Upper lobe of left lung (tissue), 6 donors: ENCODE measurements at regions not wholly inside any gene's neighbourhood (a gene's known extent, or its start where the extent isn't known, plus 50 kb on each side); places are given as distances from the start of the nearest gene placed in this dataset.
"Not testable (repeated sequence)": the region's sequence is repeated elsewhere in the genome, so short reads cannot be mapped to it uniquely, and the experiment has no call there.

ENCODE experiments used
- ATAC-seq, 2 donors: fragments of 200-7000 bp; cut with Tn5 transposase; one replicate each; pipeline ENCODE4 v1.9.1; 2022; ENCODE audit warnings: mild to moderate bottlenecking in 2 of 2, moderate library complexity in 2 of 2; ENCODE audit not compliant: low FRiP score in 2 of 2
- DNase-seq, 2 donors: peaks; one replicate each; pipeline ENCODE4 v3.0.0-alpha.2; 2019 to 2020
- H3K27ac ChIP-seq, 4 donors: fragments of 200-600 bp; sonication (generic); one replicate each; pipeline ENCODE4 v1.5.1; 2016 to 2019
- H3K27me3 ChIP-seq, 4 donors: fragments of 200-600 bp; sonication (generic); one replicate each; pipeline ENCODE4 v1.5.1; 2017 to 2019
- H3K36me3 ChIP-seq, 4 donors: fragments of 200-600 bp; sonication (generic); one replicate each; pipeline ENCODE4 v1.5.1; 2016 to 2019
- H3K4me1 ChIP-seq, 4 donors: fragments of 200-600 bp; sonication (generic); one replicate each; pipeline ENCODE4 v1.5.1; 2018 to 2019
- H3K4me3 ChIP-seq, 4 donors: fragments of 200-600 bp; sonication (generic); one replicate each; pipeline ENCODE4 v1.5.1; 2017 to 2019; ENCODE audit warnings: mild to moderate bottlenecking in 2 of 4, moderate library complexity in 1 of 4
- H3K9me3 ChIP-seq, 4 donors: fragments of 200-600 bp; sonication (generic); one replicate each; pipeline ENCODE4 v1.5.1; 2018 to 2019
- EP300 ChIP-seq, 4 donors: sonication (generic); formaldehyde crosslinking; IDR thresholded peaks; one replicate each; pipeline ENCODE4 v1.5.1; 2017; ENCODE audit warnings: antibody characterized with exemption in 4 of 4, control low read depth in 2 of 4
- POLR2A ChIP-seq, 4 donors: fragments of 450-650 bp; IDR thresholded peaks; one replicate each; pipeline ENCODE4 v1.5.1; 2016 to 2017; ENCODE audit warnings: antibody characterized with exemption in 4 of 4, mild to moderate bottlenecking in 2 of 4
- POLR2AphosphoS5 ChIP-seq, 2 donors: sonication (generic); formaldehyde crosslinking; IDR thresholded peaks; one replicate each; pipeline ENCODE4 v1.5.1; 2017; ENCODE audit warnings: antibody characterized with exemption in 2 of 2
- WGBS, 2 donors: methylation state at CpG; one replicate each; pipeline ENCODE4 v1.1.5; 2017 to 2018; 5-methylcytosine and 5-hydroxymethylcytosine counted together
- TF ChIP-seq, protein P1 (sequence below), 6 experiments: fragments of 450-650 bp in 4 of 6; fragments of 200-600 bp in 2 of 6; sonication (generic) in 2 of 6; IDR thresholded peaks; one replicate each; pipeline ENCODE4 v1.5.1; 2016 to 2019; ENCODE audit warnings: antibody characterized with exemption in 6 of 6
- donor health status: DM: no; HTN: no; CAD: no; lungs with moderate emphysema.
- donor health status: DM: no; HTN: yes; CAD: no; lungs with severe emphysema.

DNA sequence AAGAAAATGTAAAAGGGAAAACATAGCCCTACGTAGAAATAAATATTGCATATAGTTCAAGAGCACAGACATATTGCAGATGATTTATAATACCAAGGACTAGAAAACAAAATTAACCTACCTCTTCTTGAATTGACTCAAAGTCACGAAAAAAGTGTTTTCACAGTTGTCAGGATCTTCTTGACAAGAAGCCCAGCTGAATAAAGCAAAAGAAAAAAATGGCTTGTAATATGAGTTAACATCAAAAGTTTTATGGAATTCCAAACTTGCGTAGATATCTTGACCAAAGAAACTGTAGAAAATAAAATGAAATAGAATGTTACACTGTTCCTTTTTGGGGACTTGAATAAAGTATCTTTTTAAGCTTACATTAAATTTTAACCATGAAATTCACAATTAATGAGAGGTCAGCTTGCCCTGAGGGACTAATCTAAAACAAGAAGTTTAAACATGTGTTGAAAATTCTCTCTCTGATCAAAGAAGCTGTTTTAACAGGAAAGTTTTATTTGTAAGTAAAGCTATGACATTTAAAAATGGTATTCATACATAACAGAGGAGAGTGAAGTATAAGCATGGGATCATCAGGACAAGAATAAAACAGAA, 133.1 kb upstream of the SEMA3C start:
- Histone ChIP-seq H3K4me3 (no peak overlapping the region), H3K9me3 (peaks cover 0 to 6% (median 0%) of the 10 kb centered on the region in 4 donors), H3K36me3 (no peaks in the 10 kb centered on the region), H3K27ac (no peak overlapping the region), H3K4me1 (no peaks in the 10 kb centered on the region), H3K27me3 (no peaks in the 10 kb centered on the region)
- no peak for DNase-seq
- TF ChIP-seq POLR2A (IDR thresholded peaks at IDR 0.05): no peak
- TF ChIP-seq EP300 (IDR thresholded peaks at IDR 0.05): no peak
- TF ChIP-seq, protein P1, sequence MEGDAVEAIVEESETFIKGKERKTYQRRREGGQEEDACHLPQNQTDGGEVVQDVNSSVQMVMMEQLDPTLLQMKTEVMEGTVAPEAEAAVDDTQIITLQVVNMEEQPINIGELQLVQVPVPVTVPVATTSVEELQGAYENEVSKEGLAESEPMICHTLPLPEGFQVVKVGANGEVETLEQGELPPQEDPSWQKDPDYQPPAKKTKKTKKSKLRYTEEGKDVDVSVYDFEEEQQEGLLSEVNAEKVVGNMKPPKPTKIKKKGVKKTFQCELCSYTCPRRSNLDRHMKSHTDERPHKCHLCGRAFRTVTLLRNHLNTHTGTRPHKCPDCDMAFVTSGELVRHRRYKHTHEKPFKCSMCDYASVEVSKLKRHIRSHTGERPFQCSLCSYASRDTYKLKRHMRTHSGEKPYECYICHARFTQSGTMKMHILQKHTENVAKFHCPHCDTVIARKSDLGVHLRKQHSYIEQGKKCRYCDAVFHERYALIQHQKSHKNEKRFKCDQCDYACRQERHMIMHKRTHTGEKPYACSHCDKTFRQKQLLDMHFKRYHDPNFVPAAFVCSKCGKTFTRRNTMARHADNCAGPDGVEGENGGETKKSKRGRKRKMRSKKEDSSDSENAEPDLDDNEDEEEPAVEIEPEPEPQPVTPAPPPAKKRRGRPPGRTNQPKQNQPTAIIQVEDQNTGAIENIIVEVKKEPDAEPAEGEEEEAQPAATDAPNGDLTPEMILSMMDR (IDR thresholded peaks at IDR 0.05): no peak
- TF ChIP-seq POLR2AphosphoS5 (IDR thresholded peaks at IDR 0.05): no peak
- ATAC-seq: no peak
- 69 to 84% methylated on average over 3 of the region's 3 CpGs for WGBS, 2 donors

GRCh38 chr7:81045491-81046030, 126.7 kb upstream of the SEMA3C start:
- no peak overlapping the region for H3K27ac ChIP-seq
- TF ChIP-seq, protein P1 (IDR thresholded peaks at IDR 0.05): no peak
- TF ChIP-seq EP300 (IDR thresholded peaks at IDR 0.05) (no peak), POLR2AphosphoS5 (IDR thresholded peaks at IDR 0.05) (no peak), POLR2A (IDR thresholded peaks at IDR 0.05) (no peak)
- no peaks in the 10 kb centered on the region for H3K27me3 ChIP-seq
- no peak for ATAC-seq
- no peaks in the 10 kb centered on the region for H3K4me1 ChIP-seq
- H3K9me3 ChIP-seq: peaks cover 0 to 13% (median 0%) of the 10 kb centered on the region in 4 donors
- H3K36me3 ChIP-seq: no peaks in the 10 kb centered on the region
- no peak for DNase-seq
- no peak overlapping the region for H3K4me3 ChIP-seq

- peaks cover 0 to 13% (median 0%) of the 10 kb centered on the region in 4 donors for H3K9me3 ChIP-seq
- WGBS, 2 donors: 98% methylated on average over 11 of the region's 21 CpGs; no CpG with 5 or more reads in 1 of the 2 donors
- not testable (repeated sequence) for ATAC-seq
Measured at GRCh38 chr7:81042646-81043045, 123.8 kb upstream of the SEMA3C start.

DNA sequence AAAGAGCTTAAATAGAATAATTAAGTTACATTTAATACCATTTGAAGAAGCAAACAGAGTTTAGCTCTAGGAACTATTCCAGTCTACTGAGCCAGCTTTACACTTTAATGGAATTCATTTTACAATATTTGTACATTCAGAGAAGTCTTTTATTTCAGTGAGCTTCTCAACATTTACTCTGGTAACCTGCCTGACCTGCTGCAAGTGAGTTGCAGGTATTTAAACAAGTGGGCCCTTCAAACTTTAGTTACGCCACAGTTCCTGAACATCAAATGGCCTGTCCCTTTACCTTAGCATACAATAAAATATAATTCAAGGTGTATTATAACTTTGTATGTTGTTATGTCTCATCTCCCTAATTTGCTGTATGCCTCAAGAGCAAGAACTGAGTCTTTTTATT, 121.6 kb upstream of the SEMA3C start:
- no peaks in the 10 kb centered on the region for H3K4me1 ChIP-seq
- TF ChIP-seq EP300 (IDR thresholded peaks at IDR 0.05) (no peak), POLR2A (IDR thresholded peaks at IDR 0.05) (no peak), POLR2AphosphoS5 (IDR thresholded peaks at IDR 0.05) (no peak)
- TF ChIP-seq, protein P1 (IDR thresholded peaks at IDR 0.05): no peak
- DNase-seq (no peak), ATAC-seq (no peak)
- H3K4me3 ChIP-seq: no peak overlapping the region
- no peak overlapping the region for H3K27ac ChIP-seq
- 78 to 81% methylated on average over 1 of the region's 1 CpG for WGBS, 2 donors
- H3K27me3 ChIP-seq: no peaks in the 10 kb centered on the region
- H3K9me3 ChIP-seq: no peaks in the 10 kb centered on the region
- H3K36me3 ChIP-seq: no peaks in the 10 kb centered on the region

More at GRCh38 chr7:81042646-81043045, 123.8 kb upstream of the SEMA3C start:
- not testable (repeated sequence) for H3K27ac ChIP-seq, H3K36me3 ChIP-seq, H3K4me1 ChIP-seq, H3K27me3 ChIP-seq, H3K4me3 ChIP-seq
- DNase-seq: peak in 1 of 2 donors; percentile 71

DNA sequence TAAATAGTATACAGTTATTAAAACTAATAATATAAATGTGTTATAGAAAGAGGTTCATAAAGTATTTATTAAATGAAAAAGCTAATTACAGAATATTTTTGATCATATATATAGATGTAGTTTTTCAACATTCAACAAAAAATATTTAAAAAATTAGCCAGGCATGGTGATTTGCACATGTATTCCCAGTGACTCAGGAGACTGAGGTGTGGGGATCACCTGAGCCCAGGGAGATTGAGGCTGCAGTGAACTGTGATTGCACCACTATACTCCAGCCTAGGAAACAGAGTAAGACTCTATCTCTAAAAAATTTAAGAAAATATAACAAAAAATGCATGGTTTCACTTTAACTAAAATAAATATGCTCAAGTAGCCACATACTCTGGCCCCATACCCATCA, 118.0 kb upstream of the SEMA3C start:
- TF ChIP-seq, protein P1 (IDR thresholded peaks at IDR 0.05): no peak
- TF ChIP-seq POLR2AphosphoS5 (IDR thresholded peaks at IDR 0.05): no peak
- no peak for TF ChIP-seq POLR2A (IDR thresholded peaks at IDR 0.05)
- TF ChIP-seq EP300 (IDR thresholded peaks at IDR 0.05): no peak
- H3K4me3 ChIP-seq: no peak overlapping the region
- H3K9me3 ChIP-seq: no peaks in the 10 kb centered on the region
- H3K36me3 ChIP-seq: no peaks in the 10 kb centered on the region
- no peaks in the 10 kb centered on the region for H3K27me3 ChIP-seq
- no peaks in the 10 kb centered on the region for H3K4me1 ChIP-seq
- DNase-seq (no peak), ATAC-seq (no peak)
- H3K27ac ChIP-seq: no peak overlapping the region
